Nephron (organoid): ENCODE measurements at regions not wholly inside any gene's neighbourhood (a gene's known extent, or its start where the extent isn't known, plus 50 kb on each side); places are given as distances from the start of the nearest gene placed in this dataset.

Experiments
- H3K27ac Mint-ChIP-seq, 3 experiments: 2 replicates each; pipeline ENCODE4 v1.8.0; 2020; ENCODE audit warnings: mixed read lengths in 3 of 3, mild to moderate bottlenecking in 2 of 3, moderate library complexity in 1 of 3
- H3K27me3 Mint-ChIP-seq: 2 replicates; pipeline ENCODE4 v1.8.0; 2021; ENCODE audit warnings: low read depth, mild to moderate bottlenecking, moderate library complexity, mixed read lengths
- H3K36me3 Mint-ChIP-seq: 2 replicates; pipeline ENCODE4 v1.8.0; 2020; ENCODE audit warnings: low read depth, mixed read lengths
- H3K4me1 Mint-ChIP-seq: 2 replicates; pipeline ENCODE4 v1.8.0; 2020; ENCODE audit warnings: mixed read lengths
- H3K4me3 Mint-ChIP-seq, 3 experiments: 2 replicates each; pipeline ENCODE4 v1.8.0; 2020; ENCODE audit warnings: mild to moderate bottlenecking in 3 of 3, mixed read lengths in 3 of 3, moderate library complexity in 2 of 3
- H3K9me3 Mint-ChIP-seq: 2 replicates; pipeline ENCODE4 v1.8.0; 2020; ENCODE audit warnings: mixed read lengths
- TF ChIP-seq, protein P1 (sequence below), 3 experiments: fragments of 200-600 bp; sonication (generic); IDR thresholded peaks; one replicate each; pipeline ENCODE4 v1.5.0; 2021; ENCODE audit warnings: antibody characterized with exemption in 3 of 3; ENCODE audit not compliant: unreplicated experiment in 3 of 3

DNA sequence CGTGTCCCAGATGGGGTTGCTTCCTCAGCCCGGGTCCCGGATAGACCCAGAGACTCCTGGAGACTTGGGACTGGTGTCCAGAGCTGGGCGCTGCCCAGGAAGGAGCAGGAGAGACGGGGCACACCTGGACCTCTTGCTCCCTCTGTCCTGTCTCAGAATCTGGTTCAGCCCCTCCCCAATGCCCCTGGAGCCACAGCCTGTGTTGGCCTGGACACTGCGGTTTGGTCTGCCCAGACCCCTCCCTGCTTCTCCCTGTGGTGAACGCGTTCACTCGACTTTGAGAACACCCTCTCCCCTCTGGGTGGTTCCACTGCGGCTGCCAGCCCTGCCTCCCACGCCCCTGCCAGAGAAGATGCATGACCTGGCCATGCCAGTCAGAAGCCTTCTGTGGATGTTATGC, 111.1 kb downstream of the HMX1 start:
- H3K27me3 Mint-ChIP-seq = peaks cover 26% of the 10 kb centered on the region
- TF ChIP-seq, protein P1, sequence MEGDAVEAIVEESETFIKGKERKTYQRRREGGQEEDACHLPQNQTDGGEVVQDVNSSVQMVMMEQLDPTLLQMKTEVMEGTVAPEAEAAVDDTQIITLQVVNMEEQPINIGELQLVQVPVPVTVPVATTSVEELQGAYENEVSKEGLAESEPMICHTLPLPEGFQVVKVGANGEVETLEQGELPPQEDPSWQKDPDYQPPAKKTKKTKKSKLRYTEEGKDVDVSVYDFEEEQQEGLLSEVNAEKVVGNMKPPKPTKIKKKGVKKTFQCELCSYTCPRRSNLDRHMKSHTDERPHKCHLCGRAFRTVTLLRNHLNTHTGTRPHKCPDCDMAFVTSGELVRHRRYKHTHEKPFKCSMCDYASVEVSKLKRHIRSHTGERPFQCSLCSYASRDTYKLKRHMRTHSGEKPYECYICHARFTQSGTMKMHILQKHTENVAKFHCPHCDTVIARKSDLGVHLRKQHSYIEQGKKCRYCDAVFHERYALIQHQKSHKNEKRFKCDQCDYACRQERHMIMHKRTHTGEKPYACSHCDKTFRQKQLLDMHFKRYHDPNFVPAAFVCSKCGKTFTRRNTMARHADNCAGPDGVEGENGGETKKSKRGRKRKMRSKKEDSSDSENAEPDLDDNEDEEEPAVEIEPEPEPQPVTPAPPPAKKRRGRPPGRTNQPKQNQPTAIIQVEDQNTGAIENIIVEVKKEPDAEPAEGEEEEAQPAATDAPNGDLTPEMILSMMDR (IDR thresholded peaks at IDR 0.05; ENCODE audit: unreplicated experiment in 3 of 3) = no peak
- H3K36me3 Mint-ChIP-seq = no peaks in the 10 kb centered on the region
- no peak overlapping the region for H3K4me3 Mint-ChIP-seq
- H3K27ac Mint-ChIP-seq = no peak overlapping the region
- H3K4me1 Mint-ChIP-seq = no peaks in the 10 kb centered on the region
- no peaks in the 10 kb centered on the region for H3K9me3 Mint-ChIP-seq

DNA sequence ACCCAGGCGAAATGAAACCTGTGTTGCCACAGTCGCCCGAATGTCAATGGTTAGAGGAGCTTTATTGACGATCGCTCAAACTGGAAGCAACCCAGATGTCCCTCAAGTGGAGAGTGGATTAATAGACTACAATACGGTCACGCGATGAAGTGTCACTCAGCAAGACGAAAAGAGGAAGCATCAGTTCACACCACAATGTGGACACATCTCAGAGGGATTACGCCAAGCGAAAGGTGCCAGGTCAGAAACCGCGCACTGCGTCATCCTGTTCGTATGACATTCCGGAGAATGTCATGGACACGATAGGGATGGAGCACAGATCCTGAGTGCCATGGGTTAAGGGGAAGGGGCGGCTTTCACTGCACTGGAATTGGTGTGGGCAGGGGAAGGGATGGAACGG, 111.7 kb downstream of the HMX1 start:
- Mint-ChIP-seq H3K27ac (no peak overlapping the region), H3K9me3 (peaks cover 3% of the 10 kb centered on the region), H3K27me3 (peaks cover 21% of the 10 kb centered on the region), H3K36me3 (no peaks in the 10 kb centered on the region), H3K4me3 (no peak overlapping the region), H3K4me1 (no peaks in the 10 kb centered on the region)
- TF ChIP-seq, protein P1 (IDR thresholded peaks at IDR 0.05; ENCODE audit: unreplicated experiment in 3 of 3) = no peak

DNA sequence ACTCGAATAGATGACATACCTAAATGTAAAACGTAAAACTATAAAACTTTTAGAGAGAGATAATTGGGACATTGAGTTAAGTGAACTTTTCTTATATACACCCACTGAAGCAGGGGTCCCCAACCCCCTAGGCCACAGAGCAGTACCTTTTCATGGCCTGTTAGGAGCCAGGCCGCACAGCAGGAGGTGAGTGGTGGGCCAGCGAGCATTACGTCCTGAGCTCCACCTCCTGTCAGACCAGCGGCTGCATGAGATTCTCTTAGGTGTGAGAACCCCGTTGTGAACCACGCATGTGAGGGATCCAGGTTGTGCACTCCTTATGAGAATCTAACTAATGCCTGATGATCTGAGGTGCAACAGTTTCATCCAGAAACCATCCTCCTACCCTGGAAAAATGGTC, 114.8 kb downstream of the HMX1 start:
- H3K27me3 Mint-ChIP-seq = peaks cover 22% of the 10 kb centered on the region
- no peaks in the 10 kb centered on the region for H3K36me3 Mint-ChIP-seq
- no peaks in the 10 kb centered on the region for H3K4me1 Mint-ChIP-seq
- no peak overlapping the region for H3K27ac Mint-ChIP-seq
- TF ChIP-seq, protein P1 (IDR thresholded peaks at IDR 0.05; ENCODE audit: unreplicated experiment in 3 of 3) = no peak
- H3K9me3 Mint-ChIP-seq = peaks cover 17% of the 10 kb centered on the region
- H3K4me3 Mint-ChIP-seq = no peak overlapping the region

DNA sequence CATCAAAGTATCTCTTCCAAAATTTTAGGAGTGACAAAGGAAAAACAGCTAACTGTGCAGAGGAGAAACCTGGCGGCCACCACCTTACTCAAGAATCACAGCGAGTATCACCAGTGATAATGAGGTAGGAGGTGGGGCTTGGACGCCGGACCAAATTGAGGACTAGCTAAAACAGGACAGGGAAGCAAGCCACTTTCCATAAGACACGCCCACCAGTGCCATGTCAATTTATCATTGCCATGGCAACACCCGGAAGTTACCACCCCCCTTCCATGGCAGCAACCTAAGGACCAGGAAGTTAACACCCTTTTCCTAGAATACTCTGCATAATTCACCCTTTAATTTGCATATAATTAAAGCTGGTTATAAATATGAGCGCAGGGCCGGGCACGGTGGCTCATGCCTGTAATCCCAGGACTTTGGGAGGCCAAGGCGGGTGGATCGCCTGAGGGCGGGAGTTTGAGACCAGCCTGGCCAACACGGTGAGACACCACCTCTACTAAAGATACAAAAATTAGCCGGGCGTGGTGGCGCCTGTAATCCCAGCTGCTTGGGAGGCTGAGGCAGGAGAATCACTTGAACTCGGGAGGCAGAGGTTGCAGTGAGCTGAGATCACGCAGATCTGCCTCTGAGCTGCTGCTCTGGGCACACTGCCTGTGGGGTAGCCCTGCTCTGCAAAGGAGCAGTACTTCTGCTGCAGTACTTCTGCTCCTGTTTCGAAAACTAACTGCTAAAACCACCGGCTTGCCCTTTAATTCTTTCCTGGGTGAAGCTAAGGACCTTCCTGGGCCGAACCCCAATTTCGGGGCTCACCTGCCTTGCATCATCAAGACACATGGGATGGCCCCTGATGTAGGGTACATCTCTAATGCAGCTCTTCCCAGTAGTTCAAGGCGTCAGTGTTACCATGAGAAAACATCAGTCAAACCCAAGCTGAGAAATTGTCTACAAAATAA, 116.7 kb downstream of the HMX1 start:
- no peak overlapping the region for H3K27ac Mint-ChIP-seq
- TF ChIP-seq, protein P1 (IDR thresholded peaks at IDR 0.05; ENCODE audit: unreplicated experiment in 3 of 3) = no peak
- H3K9me3 Mint-ChIP-seq = peaks cover 17% of the 10 kb centered on the region
- H3K4me1 Mint-ChIP-seq = no peaks in the 10 kb centered on the region
- no peaks in the 10 kb centered on the region for H3K36me3 Mint-ChIP-seq
- peaks cover 12% of the 10 kb centered on the region for H3K27me3 Mint-ChIP-seq
- no peak overlapping the region for H3K4me3 Mint-ChIP-seq

DNA sequence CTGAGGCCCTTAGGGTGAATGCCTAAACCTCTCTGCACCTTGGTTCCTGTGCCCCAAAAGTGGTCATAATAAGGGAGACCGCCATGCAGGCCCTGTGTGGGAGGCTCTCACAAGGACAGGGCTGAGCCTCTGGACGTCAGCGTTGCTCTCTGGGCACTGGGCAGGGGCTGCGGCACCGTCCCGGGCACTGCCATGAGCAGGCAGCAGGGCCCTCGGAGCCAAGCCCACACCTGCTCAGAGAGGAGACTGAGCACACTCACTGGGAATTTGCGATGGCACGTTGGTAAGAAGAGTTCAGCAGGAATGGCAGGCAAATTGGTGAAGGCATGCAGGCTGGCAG, 123.4 kb downstream of the HMX1 start:
- Mint-ChIP-seq H3K27me3 (peaks cover 49% of the 10 kb centered on the region), H3K36me3 (no peaks in the 10 kb centered on the region), H3K9me3 (peaks cover 9% of the 10 kb centered on the region), H3K4me3 (no peak overlapping the region), H3K27ac (no peak overlapping the region), H3K4me1 (no peaks in the 10 kb centered on the region)
- TF ChIP-seq, protein P1 (IDR thresholded peaks at IDR 0.05; ENCODE audit: unreplicated experiment in 3 of 3) = no peak
